Type B pancreatic cell (in vitro differentiated cells): ENCODE measurements at regions not wholly inside any gene's neighbourhood (a gene's known extent, or its start where the extent isn't known, plus 50 kb on each side); places are given as distances from the start of the nearest gene placed in this dataset.

Experiments used
- DNase-seq: peaks from one replicate; pipeline ENCODE4 v3.0.0; 2021; ENCODE audit warnings: mixed read lengths; ENCODE audit not compliant: unreplicated experiment; ENCODE audit errors: extremely low spot score
- H3K27ac Mint-ChIP-seq: 2 replicates; pipeline ENCODE4 v1.8.0; 2021; ENCODE audit warnings: mild to moderate bottlenecking, mixed read lengths
- H3K27me3 Mint-ChIP-seq: 2 replicates; pipeline ENCODE4 v1.8.0; 2021; ENCODE audit warnings: mixed read lengths
- H3K36me3 Mint-ChIP-seq: 2 replicates; pipeline ENCODE4 v1.8.0; 2021; ENCODE audit warnings: mixed read lengths
- H3K4me1 Mint-ChIP-seq: one replicate; pipeline ENCODE4 v1.8.0; 2021; ENCODE audit warnings: mixed read lengths; ENCODE audit not compliant: unreplicated experiment
- H3K4me3 Mint-ChIP-seq: 2 replicates; pipeline ENCODE4 v1.8.0; 2021; ENCODE audit warnings: mild to moderate bottlenecking, mixed read lengths
- H3K9me3 Mint-ChIP-seq: 2 replicates; pipeline ENCODE4 v1.8.0; 2021; ENCODE audit warnings: mixed read lengths
- TF ChIP-seq, protein P1 (sequence below): fragments of 200-600 bp; sonication (generic); conservative IDR thresholded peaks from 2 replicates; pipeline ENCODE4 v1.5.0; 2021; ENCODE audit warnings: antibody characterized with exemption, mild to moderate bottlenecking

DNA sequence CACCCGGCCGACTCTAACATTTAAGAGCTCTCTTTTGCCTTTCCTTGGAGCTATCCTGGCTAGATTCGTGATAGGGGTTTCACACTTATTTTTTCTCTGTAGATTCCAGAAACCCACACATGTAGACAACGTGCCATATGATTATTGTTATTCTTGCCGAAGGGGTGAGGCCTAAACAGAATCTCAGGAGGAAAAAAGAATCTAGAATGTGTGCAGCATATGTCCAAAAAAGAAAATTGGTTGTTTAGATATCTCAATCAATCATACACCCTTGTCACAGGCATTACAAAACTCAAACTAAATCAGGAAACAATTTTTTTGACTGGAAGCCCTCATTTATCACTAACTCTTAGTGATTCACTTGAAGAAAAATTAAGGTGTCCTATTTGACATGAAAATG is 66.9 kb upstream of the TGM3 start:
- H3K27me3 Mint-ChIP-seq: peaks cover 10% of the 10 kb centered on the region

DNA sequence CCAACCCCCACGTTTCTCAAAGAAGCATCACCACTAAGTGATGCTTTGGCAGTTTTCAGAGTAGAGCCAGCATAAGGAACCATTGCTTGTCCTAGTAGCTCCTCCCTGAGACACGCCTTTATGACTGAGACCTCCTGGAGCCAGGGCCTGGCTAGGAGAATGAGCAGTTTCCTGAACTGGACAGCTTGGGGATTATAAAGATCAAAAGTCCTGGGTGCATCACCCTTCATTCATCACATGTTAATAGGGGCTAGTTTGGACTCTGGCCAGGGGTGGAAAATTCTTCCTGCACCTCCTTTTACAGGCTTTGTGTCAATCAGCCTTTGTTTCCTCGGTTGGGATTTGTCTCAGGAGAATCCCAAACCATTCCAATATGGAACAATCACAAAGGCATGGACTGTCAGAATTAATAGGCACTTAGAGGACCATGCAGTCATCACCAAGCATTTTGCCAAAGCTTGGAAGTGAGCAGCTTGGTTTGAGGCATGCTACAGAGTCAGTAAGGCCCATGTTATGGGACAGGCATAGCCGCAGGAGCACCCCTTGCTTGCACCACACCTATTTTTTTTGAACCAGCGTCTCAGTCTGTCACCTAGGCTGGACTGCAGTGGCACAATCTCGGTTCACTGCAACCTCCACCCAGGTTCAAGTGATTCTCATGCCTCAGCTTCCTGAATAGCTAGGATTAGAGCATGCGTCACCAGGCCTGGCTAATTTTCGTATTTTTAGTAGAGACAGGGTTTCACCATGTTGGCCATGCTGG is 64.9 kb upstream of the TGM3 start:
- Mint-ChIP-seq H3K27me3 (peaks cover 4% of the 10 kb centered on the region), H3K4me1 (peaks cover 18% of the 10 kb centered on the region)

More for the DNA sequence above, 66.9 kb upstream of the TGM3 start:
- Mint-ChIP-seq H3K9me3 (peaks cover 3% of the 10 kb centered on the region), H3K4me3 (no peak overlapping the region), H3K4me1 (peaks cover 5% of the 10 kb centered on the region), H3K27ac (no peak overlapping the region), H3K36me3 (no peaks in the 10 kb centered on the region)
- DNase-seq: no peak
- TF ChIP-seq, protein P1, sequence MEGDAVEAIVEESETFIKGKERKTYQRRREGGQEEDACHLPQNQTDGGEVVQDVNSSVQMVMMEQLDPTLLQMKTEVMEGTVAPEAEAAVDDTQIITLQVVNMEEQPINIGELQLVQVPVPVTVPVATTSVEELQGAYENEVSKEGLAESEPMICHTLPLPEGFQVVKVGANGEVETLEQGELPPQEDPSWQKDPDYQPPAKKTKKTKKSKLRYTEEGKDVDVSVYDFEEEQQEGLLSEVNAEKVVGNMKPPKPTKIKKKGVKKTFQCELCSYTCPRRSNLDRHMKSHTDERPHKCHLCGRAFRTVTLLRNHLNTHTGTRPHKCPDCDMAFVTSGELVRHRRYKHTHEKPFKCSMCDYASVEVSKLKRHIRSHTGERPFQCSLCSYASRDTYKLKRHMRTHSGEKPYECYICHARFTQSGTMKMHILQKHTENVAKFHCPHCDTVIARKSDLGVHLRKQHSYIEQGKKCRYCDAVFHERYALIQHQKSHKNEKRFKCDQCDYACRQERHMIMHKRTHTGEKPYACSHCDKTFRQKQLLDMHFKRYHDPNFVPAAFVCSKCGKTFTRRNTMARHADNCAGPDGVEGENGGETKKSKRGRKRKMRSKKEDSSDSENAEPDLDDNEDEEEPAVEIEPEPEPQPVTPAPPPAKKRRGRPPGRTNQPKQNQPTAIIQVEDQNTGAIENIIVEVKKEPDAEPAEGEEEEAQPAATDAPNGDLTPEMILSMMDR: no peak

DNA sequence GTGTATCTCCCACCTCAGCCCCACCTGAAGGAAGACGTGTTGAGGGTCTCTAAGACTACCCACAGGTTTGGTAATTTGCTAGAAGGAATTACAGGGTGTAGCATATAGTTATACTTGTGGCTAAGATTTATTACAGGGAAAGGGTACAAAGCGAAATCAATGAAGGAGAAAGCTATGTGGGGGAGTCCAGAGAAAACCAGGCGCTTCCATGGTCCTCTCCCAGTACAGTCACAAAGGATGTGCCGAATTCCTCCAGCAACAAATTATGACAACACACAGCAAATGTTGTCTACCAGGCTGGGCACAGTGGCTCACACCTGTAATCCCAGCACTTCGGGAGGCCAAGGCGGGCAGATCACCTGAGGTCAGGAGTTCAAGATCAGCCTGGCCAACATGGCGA is 64.1 kb upstream of the TGM3 start:
- DNase-seq: no peak
- Mint-ChIP-seq H3K36me3 (no peaks in the 10 kb centered on the region), H3K4me3 (no peak overlapping the region), H3K9me3 (peaks cover 3% of the 10 kb centered on the region), H3K27ac (no peak overlapping the region), H3K4me1 (peaks cover 24% of the 10 kb centered on the region), H3K27me3 (peaks cover 8% of the 10 kb centered on the region)
- TF ChIP-seq, protein P1: no peak

More for the DNA sequence above, 64.9 kb upstream of the TGM3 start:
- DNase-seq: no peak
- TF ChIP-seq, protein P1: no peak
- Mint-ChIP-seq H3K36me3 (no peaks in the 10 kb centered on the region), H3K27ac (no peak overlapping the region), H3K9me3 (peaks cover 3% of the 10 kb centered on the region), H3K4me3 (no peak overlapping the region)

DNA sequence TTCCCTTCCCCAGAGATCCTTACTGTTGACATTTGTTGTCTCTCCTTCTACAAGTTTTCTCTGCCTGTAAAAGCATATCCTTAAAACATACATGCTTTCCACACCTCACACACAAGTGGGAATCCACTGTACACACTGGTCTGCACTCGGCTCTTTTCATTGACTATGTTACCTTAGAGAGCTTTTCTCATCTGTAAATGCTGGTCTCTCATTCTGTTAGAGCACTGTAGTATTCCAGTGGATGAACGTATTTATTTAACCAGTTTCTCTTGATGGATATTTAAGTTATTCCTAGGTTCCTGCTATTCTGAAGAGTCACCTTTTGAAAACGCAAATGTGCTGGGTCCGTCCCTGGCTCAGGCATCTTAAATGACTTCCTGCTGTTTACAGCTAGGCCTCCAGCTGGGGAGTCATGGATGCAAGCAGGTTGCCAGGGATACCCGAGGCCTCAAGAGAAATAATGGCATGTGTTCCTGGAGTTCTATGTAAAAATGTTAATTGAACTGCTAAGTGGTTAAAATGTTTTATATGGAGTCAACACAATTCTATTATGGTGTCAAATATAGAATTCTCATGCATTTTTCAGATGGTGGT is 61.1 kb upstream of the TGM3 start:
- no peak for DNase-seq
- H3K27ac Mint-ChIP-seq: no peak overlapping the region
- H3K4me3 Mint-ChIP-seq: no peak overlapping the region
- TF ChIP-seq, protein P1: no peak
- no peaks in the 10 kb centered on the region for H3K9me3 Mint-ChIP-seq
- H3K4me1 Mint-ChIP-seq: peaks cover 28% of the 10 kb centered on the region
- no peaks in the 10 kb centered on the region for H3K36me3 Mint-ChIP-seq
- H3K27me3 Mint-ChIP-seq: peaks cover 4% of the 10 kb centered on the region

DNA sequence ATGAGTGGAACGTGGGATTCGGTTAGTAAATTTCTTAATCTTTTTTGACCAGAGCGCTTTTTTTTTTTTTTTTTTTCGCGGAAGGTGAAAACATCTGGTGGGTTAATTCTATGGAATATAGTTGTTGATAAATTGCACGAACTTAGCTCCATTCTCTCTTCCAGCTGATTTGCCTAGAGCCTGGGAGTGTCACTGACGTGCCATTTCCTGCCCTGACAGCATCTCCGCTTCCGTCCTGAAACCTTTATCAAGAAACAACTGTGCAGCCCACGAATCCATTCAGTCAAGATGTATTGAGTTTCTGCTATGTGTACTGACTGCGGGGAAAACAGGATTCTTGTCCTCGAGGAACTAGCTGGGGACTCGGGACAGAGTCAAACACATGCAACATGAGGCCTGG is 59.5 kb upstream of the TGM3 start:
- Mint-ChIP-seq H3K4me3 (no peak overlapping the region), H3K27ac (peak overlapping the region; percentile 2), H3K4me1 (peaks cover 23% of the 10 kb centered on the region), H3K36me3 (no peaks in the 10 kb centered on the region), H3K9me3 (no peaks in the 10 kb centered on the region), H3K27me3 (peaks cover 4% of the 10 kb centered on the region)
- TF ChIP-seq, protein P1: no peak
- DNase-seq: no peak
